ENCODE measurements at regions not wholly inside any gene's neighbourhood (a gene's known extent, or its start where the extent isn't known, plus 50 kb on each side); places are given as distances from the start of the nearest gene placed in this dataset.

GRCh38 chr2:4255491-4255890 lies 552.1 kb downstream of the DCDC2C start:
- Mint-ChIP-seq H3K4me3 (ENCODE audit: unreplicated experiment) (no peak overlapping the region), H3K27me3 (ENCODE audit: low read depth) (no peaks in the 10 kb centered on the region), H3K9me3 (ENCODE audit: low read depth) (no peaks in the 10 kb centered on the region), H3K36me3 (ENCODE audit: low read depth) (no peaks in the 10 kb centered on the region), H3K4me1 (ENCODE audit: low read depth) (peaks cover 16% of the 10 kb centered on the region), H3K27ac (ENCODE audit: unreplicated experiment) (no peak overlapping the region)
- no peak for DNase-seq (ENCODE audit: low spot score)
- no peak for TF ChIP-seq CTCF (IDR thresholded peaks at IDR 0.05)

- Mint-ChIP-seq H3K27me3 (ENCODE audit: low read depth) (no peaks in the 10 kb centered on the region), H3K27ac (ENCODE audit: unreplicated experiment) (no peak overlapping the region), H3K9me3 (ENCODE audit: low read depth) (no peaks in the 10 kb centered on the region), H3K4me1 (ENCODE audit: low read depth) (peaks cover 16% of the 10 kb centered on the region), H3K36me3 (ENCODE audit: low read depth) (no peaks in the 10 kb centered on the region), H3K4me3 (ENCODE audit: unreplicated experiment) (no peak overlapping the region)
- DNase-seq (ENCODE audit: low spot score): no peak
- no peak for TF ChIP-seq CTCF (IDR thresholded peaks at IDR 0.05)
Observed at GRCh38 chr2:4256351-4256750, 553.0 kb downstream of the DCDC2C start.

GRCh38 chr2:4258563-4258962 lies 555.2 kb downstream of the DCDC2C start:
- no peak for DNase-seq (ENCODE audit: low spot score)
- Mint-ChIP-seq H3K9me3 (ENCODE audit: low read depth) (no peaks in the 10 kb centered on the region), H3K4me3 (ENCODE audit: unreplicated experiment) (no peak overlapping the region), H3K27ac (ENCODE audit: unreplicated experiment) (no peak overlapping the region), H3K36me3 (ENCODE audit: low read depth) (no peaks in the 10 kb centered on the region), H3K27me3 (ENCODE audit: low read depth) (no peaks in the 10 kb centered on the region), H3K4me1 (ENCODE audit: low read depth) (peaks cover 16% of the 10 kb centered on the region)
- no peak for TF ChIP-seq CTCF (IDR thresholded peaks at IDR 0.05)

- Mint-ChIP-seq H3K36me3 (ENCODE audit: low read depth) (no peaks in the 10 kb centered on the region), H3K27ac (ENCODE audit: unreplicated experiment) (no peak overlapping the region), H3K9me3 (ENCODE audit: low read depth) (no peaks in the 10 kb centered on the region), H3K27me3 (ENCODE audit: low read depth) (no peaks in the 10 kb centered on the region), H3K4me3 (ENCODE audit: unreplicated experiment) (no peak overlapping the region), H3K4me1 (ENCODE audit: low read depth) (no peaks in the 10 kb centered on the region)
- no peak for TF ChIP-seq CTCF (IDR thresholded peaks at IDR 0.05)
- DNase-seq (ENCODE audit: low spot score): no peak
Observed at GRCh38 chr2:4265936-4266335, 562.6 kb downstream of the DCDC2C start.

- no peak for TF ChIP-seq CTCF (IDR thresholded peaks at IDR 0.05)
- no peaks in the 10 kb centered on the region for H3K4me1 Mint-ChIP-seq (ENCODE audit: low read depth)
- H3K27me3 Mint-ChIP-seq (ENCODE audit: low read depth): no peaks in the 10 kb centered on the region
Observed at GRCh38 chr2:4269885-4270284, 566.5 kb downstream of the DCDC2C start.

More at GRCh38 chr2:4269885-4270284, 566.5 kb downstream of the DCDC2C start:
- no peak for DNase-seq (ENCODE audit: low spot score)
- Mint-ChIP-seq H3K4me3 (ENCODE audit: unreplicated experiment) (no peak overlapping the region), H3K27ac (ENCODE audit: unreplicated experiment) (no peak overlapping the region), H3K9me3 (ENCODE audit: low read depth) (no peaks in the 10 kb centered on the region), H3K36me3 (ENCODE audit: low read depth) (no peaks in the 10 kb centered on the region)
